Skin of body (tissue), 1 donor: ENCODE measurements at regions not wholly inside any gene's neighbourhood (a gene's known extent, or its start where the extent isn't known, plus 50 kb on each side); places are given as distances from the start of the nearest gene placed in this dataset.
A peak's percentile ranks its signal among the peaks of the same experiment; 100 is the strongest.
"Not testable (repeated sequence)": the region's sequence is repeated elsewhere in the genome, so short reads cannot be mapped to it uniquely, and the experiment has no call there.

Experiments
- DNase-seq: peaks from one replicate; lab custom pipeline; 2025; lab: John Stamatoyannopoulos, UW

GRCh38 chr5:101390151-101390908, 487.2 kb upstream of the ST8SIA4 start:
- peak; percentile 29 for DNase-seq

DNA sequence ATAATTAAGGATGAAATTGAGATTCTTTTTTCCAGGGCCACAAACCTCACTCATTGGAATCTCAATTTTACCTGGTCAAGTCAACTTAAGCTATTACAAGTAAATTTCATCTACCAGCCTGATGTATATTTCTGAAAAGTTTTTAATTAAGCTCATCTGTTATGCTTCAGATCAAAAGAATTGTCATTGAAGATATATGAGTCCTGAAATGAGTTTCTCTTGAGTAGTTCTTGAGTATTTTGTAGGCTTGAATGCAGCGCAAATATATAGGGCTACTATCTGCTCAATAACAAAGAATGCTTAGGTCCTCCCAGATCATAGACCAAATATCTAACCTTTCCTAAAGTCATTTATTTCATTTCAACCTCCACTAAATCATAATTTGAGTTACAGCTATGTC, 482.2 kb upstream of the ST8SIA4 start:
- DNase-seq = no peak

GRCh38 chr5:101370181-101370580, 467.1 kb upstream of the ST8SIA4 start:
- no peak for DNase-seq

GRCh38 chr5:101364469-101364868, 461.4 kb upstream of the ST8SIA4 start:
- DNase-seq = no peak

- no peak for DNase-seq
These were observed 459.0 kb upstream of the ST8SIA4 start for GRCh38 chr5:101362067-101362466.

- DNase-seq = no peak
These were observed 443.8 kb upstream of the ST8SIA4 start for GRCh38 chr5:101346906-101347305.

DNA sequence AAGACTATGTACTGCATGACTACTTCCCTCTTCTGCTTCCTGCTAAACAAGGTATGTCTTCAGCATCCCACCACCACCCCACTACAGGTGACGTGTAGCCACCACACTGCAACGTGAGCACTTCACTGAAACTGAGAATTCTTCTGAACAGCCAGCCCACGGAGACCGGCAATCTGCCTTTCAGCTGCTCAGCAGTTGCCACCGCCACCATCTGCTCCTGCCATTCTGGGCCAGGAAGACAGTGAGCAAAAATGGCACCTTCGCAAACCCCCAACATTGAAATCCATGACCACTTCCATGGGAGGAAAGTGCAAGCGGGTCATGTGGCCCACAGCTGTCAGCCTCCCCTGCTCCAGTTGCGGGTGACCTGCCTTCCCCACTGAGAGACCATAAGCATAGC, 443.4 kb upstream of the ST8SIA4 start:
- no peak for DNase-seq

DNA sequence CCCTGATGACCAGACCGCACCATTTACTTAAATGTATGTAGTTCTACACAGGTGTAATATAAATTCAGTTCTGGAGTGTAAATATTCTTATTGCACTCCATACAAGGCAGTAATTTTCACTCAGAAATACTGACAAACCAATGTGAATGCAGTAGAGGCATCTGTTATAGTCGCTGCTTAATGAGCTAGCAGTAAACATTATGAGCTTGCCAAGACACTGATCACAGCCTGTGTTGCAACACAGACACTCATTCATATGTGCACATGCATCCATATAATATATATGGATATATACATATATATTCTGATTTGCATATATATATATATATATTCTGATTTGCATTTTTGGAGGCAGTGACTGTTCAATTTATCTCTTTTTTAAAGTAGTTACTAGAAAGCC, 435.1 kb upstream of the ST8SIA4 start:
- DNase-seq = no peak

- no peak for DNase-seq
These were observed 424.7 kb upstream of the ST8SIA4 start for GRCh38 chr5:101327816-101328215.

DNA sequence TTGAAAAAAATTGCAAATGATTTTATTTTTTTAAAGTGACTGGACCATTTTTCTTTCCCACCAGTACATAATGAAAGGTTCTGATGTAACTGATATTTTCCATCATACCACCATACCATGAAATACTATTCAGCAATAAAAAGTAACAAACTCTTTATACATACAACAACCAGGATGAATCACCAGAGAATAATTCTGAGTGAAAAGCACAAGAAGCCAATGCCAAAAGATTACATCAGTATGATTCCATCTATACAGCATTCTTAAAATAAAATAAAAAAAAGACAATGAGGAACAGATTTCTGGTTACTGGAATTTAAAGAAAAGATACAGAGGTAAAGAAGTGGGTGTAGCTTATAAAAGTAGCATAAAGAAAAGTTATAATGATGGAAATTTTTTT, 423.7 kb upstream of the ST8SIA4 start:
- DNase-seq = no peak

GRCh38 chr5:101316401-101316800, 413.3 kb upstream of the ST8SIA4 start:
- not testable (repeated sequence) for DNase-seq

DNA sequence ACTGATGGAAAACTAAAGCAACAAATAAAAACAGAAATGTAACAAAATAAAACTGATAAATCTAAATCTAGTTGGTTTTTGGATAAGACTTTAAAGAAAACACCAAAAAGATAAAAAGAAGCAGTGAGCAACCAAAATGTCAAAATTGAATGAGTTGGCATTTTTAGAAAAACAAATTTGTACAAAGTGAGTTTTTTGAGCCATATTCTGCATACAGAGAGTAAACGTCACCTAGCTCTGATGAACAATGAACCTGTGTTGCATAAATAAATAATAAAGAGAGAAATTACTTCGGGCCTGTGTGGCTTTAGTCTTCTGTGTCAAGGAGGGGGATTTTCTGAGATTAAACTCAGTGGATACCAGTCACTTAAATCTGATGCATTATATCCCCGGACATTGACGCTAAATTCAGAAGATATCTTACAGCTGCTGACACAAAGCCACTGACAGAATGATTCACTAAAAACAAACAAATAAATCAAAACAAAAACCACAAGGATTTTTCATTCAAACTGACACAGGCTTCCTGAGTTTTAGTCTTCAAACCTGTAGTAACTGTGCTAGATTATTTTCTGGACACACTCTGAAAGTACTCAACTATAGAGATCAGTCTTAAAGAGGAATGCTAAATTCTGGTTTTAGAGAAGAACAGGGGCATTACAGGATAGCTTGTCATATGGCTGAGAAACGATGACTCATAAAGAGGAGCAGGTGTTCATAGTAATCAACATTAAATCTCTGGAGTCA, 403.5 kb upstream of the ST8SIA4 start:
- DNase-seq = no peak

- no peak for DNase-seq
These were observed 393.4 kb upstream of the ST8SIA4 start for GRCh38 chr5:101296477-101296876.

- DNase-seq = no peak
These were observed 389.1 kb upstream of the ST8SIA4 start for GRCh38 chr5:101292199-101292598.

DNA sequence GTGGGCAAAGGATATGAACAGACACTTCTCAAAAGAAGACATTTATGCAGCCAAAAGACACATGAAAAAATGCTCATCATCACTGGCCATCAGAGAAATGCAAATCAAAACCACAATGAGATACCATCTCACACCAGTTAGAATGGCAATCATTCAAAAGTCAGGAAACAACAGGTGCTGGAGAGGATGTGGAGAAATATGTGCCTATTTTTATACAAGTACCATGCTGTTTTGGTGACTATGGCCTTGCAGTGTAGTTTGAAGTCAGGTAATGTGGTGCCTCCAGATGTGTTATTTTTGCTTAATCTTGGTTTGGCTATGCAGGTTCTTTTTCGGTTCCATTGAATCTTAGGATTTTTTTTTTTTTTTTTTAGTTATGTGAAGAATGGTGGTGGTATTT, 387.7 kb upstream of the ST8SIA4 start:
- DNase-seq = not testable (repeated sequence)

GRCh38 chr5:101288633-101289032, 385.6 kb upstream of the ST8SIA4 start:
- DNase-seq = no peak

GRCh38 chr5:101284736-101285375, 381.8 kb upstream of the ST8SIA4 start:
- no peak for DNase-seq

DNA sequence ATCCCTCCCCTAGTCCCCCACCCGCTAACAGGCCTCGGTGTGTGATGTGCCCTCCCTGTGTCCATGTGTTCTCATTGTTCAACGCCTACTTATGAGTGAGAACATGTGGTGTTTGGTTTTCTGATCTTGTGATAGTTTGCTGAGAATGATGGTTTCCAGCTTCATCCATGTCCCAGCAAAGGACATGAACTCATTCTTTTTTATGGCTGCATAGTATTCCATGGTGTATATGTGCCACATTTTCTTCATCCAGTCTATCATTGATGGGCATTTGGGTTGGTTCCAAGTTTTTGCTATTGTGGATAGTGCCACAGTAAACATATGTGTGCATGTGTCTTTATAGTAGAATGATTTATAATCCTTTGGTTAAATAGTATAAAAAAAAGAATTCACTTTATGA, 380.9 kb upstream of the ST8SIA4 start:
- not testable (repeated sequence) for DNase-seq

GRCh38 chr5:101278917-101279316, 375.8 kb upstream of the ST8SIA4 start:
- no peak for DNase-seq

- DNase-seq = no peak
These were observed 375.1 kb upstream of the ST8SIA4 start for GRCh38 chr5:101278011-101278687.

- DNase-seq = no peak
These were observed 368.9 kb upstream of the ST8SIA4 start for GRCh38 chr5:101271945-101272344.

- no peak for DNase-seq
These were observed 368.3 kb upstream of the ST8SIA4 start for GRCh38 chr5:101271416-101271815.
